GM19328 (cell line): ENCODE measurements at regions not wholly inside any gene's neighbourhood (a gene's known extent, or its start where the extent isn't known, plus 50 kb on each side); places are given as distances from the start of the nearest gene placed in this dataset.

Source experiments
- ATAC-seq: cut with Tn5 transposase; IDR thresholded peaks from one replicate; pipeline ENCODE4 v1.9.1; 2021; ENCODE audit warnings: mild to moderate bottlenecking, moderate library complexity; ENCODE audit not compliant: unreplicated experiment

DNA sequence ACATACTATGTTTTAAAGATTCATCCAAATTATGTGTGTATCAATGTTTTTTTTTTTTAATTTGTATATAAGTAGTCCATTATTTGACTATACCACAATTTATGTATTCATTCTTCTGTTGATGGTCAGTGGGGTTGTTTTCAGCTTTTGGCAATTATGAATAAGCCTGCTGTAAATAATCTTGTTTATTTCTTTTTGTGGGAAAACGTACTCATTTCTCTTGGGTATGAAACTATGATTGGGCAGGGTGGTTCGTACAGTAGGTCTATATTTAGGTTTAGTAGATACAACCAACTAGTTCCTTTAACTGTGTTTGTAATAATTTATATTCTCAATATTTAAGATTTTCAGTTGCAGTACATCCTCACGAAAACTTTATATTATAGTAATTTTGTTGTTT is 329.2 kb downstream of the LPIN1 start:
- no peak for ATAC-seq

DNA sequence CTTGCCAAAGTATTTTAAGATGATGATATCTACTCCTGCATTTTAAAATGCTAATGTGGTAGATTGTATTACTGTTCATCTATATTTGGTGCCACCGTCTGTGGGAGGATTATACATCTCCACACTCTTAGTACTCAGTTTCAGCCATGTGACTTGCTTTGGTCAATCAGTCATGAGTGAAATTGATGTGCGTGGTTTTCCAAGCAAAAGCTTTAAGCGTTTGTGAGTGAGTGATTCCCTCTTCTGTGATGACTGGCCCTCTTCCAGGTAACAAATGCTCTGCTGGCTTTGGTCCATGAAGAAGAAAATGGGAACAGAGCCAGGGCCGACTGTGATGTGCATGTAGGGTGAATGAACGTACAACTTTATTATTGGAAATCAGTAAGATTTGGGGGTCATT is 330.4 kb downstream of the LPIN1 start:
- no peak for ATAC-seq

DNA sequence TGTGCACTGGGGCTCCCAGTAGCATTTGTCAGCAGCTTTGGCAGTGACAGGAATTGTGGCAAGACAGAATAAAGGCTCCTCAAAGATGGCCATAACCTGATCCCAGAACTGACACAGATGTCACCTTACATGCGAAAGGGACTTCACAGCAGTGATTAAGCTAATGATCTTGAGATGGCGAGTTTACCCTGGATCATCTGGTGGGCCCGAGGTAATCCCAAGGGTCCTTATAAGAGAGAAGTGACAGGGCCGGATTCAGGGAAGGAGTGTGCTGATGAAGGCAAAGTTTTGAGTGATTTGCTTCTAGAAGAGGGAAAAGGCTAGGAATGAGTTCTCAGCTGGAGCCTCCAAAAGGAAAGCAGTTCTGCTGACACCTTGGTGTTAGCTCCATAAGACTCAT is 333.9 kb downstream of the LPIN1 start:
- ATAC-seq: no peak

DNA sequence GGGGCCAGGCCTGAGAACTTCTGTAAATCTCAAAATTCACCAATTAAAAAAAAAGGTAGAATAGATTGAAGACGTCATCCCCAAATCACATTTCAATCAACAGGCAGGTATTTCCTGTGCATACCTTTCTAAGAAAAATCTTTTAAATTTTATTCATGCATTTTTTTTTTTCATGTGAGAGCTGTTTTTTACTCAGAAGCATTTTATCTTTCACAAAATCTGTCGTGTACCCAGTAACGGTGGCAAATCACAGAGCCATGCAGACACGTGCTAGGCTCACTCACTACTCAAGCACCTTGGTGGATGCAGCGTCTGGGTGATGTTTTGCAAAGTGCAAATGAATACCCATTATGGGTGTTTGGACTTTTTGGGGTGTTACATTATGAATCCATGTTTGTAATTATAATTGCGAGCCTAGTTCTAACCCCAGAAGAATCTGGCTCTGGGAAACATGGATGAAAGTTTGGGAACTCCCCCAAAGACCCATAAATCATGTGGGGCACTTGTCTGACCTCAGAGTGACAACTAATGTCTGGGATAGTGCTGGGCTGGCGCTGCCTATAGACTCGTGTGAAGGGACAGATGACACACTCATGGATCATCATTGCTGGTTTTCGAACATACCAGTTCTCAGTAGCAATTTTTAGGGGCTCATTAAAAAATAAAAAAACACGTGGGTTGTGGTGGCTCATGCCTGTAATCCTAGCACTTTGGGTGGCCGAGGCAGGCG is 335.2 kb downstream of the LPIN1 start:
- ATAC-seq: no peak

DNA sequence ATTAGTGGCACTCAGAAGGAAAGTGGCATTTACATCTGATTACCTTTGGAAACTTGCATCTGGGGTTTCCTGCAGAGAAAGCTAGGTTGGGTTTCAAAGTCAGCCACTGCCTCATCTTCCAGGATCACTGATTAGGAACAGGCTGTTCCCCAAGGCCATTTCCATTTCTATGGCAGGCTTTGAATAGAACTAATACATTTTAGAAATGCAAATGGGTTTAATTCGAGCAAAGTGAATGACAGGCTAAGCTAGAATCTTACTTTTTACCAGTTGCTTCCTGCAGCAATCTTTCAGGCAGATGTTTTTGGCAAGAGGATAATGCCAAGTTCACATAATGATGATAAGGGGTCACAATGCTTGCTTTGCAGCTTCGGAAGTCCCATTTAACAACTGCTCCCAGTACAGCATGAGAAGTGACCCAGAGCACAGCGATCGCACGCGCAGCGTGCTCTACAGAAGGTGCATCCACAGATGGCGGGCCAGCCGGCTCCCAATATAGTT is 336.7 kb downstream of the LPIN1 start:
- ATAC-seq: no peak

DNA sequence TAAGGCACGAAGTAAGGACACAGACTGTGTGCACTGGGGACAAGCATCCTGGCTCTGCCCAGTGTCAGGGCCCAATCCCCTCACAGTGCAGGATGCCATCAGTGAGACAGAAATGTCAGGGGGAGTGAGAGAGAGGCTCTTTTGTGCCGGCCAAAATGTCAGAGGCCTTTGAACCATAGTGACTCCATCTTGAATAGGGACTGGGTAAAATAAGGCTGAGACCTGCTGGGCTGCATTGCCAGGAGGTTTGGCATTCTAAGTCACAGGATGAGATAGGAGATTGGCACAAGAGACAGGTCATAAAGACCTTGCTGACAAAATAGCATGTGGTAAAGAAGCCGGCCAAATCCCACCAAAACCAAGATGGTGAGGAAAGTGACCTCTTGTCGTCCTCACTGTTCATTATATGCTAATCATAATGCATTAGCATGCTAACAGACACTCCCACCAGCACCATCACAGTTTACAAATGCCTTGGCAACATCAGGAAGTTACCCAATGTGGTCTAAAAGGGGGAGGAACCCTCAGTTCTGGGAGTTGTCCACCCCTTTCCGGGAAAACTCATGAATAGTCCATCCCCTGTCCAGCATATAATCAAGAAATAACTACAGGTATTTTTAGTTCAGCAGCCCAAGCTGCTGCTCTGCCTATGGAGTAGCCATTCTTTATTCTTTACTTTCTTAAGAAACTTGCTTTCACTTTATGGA is 337.4 kb downstream of the LPIN1 start:
- no peak for ATAC-seq

DNA sequence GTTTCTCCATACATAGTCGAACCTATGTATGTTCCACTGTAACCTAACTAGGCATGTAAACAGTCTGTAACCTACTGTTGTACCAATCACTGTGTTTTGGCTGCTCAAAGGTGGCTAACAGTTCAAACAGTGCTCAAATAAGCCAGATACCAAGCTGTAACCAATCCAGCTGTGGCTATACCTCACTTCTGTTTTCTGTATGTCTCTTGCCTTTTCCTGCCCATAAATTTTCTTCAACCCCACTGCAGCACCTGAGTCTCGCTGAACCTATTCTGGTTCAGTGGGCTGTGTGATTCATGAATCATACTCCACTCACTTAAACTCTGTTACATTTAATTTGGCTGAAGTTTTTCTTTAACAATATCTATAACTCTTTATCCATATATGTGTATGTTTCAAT is 340.7 kb downstream of the LPIN1 start:
- ATAC-seq: no peak

DNA sequence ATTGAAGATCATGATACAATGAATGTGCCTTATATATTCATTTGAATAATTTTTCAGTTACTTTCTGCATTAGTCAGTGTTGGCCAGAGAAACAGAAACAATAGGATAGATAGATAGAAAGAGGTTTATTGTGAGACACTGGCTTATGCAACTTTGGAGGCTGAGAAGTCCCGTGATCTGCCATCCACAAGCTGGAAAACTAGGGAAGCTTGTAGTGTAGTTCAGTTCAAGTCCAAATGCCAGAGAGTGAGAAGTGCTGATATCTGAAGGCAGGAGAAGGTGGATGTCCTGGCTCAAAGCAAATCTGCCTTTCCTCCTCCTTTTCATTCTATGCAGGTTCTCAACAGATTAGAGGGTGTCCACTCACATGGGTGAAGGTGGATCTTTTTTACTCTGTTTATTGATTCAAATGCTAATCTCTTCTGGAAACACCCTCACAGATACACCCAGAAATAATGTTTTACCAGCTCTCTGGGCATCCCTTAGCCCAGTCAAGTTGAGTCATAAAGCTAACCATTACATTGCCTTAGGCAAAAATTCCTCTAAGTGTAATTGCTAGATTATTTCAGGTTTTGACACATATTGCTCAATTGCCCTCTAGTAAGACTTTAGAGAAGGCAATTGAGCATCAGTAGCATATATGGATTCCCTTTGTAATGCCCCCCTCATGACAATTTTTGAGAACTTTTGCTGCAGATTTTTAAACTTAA is 341.4 kb downstream of the LPIN1 start:
- no peak for ATAC-seq

DNA sequence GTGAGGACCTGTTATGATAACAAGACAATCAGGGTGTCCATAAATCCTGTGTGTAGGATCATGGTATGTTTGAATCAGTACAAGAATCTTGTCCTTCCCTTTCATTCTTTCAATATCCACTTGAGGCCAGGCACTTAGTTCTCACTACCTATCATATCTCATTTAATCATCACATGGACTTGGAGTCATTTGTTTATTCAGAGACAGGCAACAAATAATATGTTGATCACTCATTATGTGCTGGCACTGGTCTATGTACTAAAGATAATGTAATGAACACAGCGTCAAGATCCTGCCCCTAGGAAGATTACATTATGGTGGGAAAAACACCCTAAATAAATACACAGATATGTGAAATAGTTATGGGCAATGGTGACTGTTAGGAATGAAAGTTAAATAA is 342.6 kb downstream of the LPIN1 start:
- no peak for ATAC-seq

DNA sequence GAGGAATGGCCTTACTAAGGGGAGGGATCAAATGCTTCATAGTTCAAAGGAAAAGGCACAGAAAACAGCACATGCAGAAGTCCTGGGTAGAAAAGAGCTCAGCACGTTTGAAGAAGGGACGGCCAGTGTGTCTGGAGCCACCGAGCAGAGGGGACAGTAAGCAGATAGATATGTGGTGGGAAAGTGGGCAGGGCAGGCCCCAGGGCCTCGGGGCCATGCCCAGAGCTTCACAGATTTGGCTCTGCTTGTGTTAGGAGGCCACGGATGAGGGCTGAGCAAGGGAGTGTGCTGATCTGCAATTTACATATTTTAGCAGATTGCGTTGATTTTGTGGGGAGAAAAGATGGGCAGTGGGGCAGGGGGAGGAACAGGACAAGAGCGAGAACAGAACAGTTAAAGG is 343.1 kb downstream of the LPIN1 start:
- ATAC-seq: no peak

DNA sequence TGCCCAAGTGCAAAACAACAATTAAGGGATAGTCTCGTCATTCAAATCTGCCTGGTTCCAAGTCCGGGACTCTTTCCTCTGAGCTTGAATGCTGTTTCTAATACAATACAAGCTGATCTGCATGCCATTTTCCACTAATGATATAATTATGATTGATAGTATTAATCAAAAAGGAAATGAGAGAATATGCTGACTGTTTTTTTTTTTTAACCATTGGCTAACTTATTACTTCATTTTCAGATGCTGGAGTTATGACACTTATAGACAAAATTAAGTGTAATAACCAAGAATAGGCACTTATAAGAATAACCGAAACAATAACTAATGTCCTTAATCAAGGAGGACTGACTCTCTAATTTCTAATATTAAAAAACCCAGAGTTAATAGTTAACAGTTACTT is 343.6 kb downstream of the LPIN1 start:
- no peak for ATAC-seq

DNA sequence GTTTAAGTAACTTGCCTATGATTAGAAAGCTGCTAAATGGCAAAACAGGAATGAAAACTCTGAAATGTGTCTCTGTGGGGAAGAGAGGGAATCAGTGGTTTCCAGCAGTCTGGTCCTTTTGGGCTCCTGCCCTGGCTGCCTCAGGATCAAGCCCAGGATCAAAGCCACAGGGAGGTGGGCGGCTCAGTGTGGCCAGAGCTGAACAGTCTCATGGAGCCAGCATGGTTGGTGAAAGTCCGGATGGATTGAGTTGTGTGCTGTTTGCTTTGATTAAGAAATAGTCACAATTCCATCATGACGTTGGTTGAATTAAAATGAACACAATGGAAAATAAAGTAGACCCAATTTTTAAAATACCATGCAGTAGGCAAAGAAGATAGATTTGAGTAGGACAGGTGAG is 344.2 kb downstream of the LPIN1 start:
- ATAC-seq: no peak

DNA sequence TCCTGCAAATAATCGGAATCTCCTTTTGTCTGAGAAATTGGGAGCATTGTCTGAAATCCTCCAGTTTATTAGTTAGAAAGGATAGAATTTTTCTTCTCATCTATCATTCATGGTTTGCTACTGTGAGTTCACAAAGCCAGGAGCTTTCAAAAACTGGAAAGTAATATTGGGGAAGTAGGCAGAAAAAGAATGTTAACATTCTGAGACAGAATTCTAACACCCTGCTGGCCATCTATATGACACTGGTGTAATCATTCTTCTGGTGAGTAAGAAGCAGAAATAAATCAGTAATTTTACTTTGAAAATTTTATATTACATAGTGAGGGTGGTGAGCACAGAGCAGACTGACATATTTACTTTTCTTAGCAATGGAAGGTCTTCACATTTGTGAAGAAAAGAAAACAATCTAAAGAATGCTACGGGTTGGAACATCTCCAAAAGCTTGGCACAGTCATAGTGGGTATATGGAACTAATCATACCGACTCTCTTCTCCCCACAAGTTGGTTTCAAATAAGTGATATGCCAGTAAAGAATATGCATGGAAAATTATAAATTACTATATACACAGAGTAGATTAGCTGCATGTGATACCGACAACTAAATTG is 344.9 kb downstream of the LPIN1 start:
- no peak for ATAC-seq

DNA sequence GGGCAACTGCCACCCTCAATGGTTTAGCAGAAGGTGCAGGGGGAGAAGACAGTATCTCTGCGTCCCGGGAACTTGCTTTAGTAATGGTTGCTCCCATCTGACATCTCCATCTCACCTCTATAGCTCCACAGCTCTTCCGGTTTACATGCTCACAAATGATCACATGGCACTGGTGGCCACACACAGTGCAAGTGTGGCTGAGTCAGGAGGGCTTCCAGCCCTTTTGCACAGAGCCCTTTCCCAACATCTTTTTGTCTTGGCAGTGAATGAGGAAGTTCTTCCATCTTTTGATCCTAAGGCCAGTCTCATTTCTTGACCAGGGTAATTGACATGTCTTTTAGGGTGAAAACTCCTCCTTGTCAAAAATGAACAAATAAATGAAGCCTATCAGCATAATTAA is 347.7 kb downstream of the LPIN1 start:
- no peak for ATAC-seq

DNA sequence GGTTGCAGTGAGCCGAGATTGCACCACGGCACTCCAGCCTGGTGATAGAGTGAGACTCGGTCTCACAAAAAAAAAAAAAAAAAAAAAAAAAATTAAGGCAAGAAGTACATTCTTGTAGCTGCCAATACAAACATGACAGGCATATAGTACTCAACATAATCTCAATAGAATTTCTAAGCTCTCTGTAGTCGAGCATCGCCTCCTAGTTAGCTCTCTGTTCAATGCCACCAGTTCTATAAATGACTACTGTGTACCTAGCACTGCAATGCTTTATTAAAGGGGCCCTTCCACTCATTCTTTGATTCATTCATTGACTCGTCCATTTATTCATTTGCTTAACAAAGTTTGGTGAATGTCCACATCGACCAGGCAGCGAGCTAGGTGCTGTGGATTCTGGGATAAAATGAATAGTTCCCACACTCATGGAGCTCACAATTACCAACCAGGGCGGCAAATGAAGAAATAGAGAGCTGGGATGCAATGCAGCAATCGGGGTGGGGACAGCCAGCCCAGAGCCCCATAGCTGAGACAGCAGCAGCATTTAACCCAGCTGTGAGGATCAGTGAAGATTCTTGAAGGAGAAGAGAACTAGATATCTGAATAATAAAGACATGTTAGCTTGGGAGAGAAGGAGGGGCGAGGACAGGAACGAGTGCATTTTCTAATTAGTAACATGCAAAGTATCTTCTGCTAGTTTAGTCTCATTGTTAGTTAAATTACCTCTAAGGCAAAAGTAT is 349.8 kb downstream of the LPIN1 start:
- no peak for ATAC-seq

DNA sequence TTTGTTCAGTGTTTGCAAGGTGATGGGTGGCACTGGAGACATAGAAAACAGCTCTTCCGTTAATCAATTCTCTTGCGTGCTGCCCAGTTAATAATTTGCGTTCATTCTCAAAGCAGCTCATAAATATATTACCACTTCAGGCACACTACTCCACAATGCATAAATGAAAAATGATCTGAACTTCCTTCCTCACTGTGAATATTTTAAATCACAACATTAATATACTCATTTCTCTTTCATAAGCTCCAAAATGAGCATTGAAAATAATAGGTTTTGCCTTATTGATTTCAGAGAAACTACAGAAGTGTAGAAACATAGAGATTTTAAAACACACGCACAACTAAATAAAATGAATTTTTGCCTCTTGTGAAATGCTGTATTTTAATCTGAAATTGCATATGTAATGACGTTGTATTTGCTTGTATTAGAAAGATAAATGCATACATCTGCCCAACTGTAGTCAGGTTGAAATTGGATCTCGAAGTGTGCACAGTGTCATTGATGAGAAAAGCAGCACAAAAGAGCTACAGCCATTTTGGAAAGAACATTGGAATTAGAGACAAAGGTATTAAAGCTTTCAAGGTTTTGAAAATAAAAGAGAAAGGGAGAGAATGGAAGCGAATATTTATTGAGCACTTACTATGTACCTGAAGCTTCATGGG is 350.5 kb downstream of the LPIN1 start:
- no peak for ATAC-seq

DNA sequence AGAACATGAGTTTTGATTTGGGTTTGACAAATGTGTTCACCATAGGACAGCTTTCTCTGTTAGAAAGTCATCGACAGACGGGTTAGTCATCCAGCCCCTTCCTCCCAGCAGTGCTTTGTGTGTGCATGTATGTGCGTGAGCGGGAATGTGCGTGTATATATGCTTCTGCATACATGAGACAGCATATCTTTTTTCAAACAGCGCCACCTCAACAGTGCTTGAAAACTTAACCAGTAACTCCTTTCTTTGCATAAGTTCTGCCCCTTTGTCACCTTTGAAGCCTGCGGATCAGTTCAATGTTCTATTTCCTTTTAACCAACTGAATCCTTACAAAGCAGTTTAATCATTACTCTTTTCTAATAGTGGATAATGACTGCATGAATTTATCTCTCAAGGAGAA is 351.4 kb downstream of the LPIN1 start:
- no peak for ATAC-seq

DNA sequence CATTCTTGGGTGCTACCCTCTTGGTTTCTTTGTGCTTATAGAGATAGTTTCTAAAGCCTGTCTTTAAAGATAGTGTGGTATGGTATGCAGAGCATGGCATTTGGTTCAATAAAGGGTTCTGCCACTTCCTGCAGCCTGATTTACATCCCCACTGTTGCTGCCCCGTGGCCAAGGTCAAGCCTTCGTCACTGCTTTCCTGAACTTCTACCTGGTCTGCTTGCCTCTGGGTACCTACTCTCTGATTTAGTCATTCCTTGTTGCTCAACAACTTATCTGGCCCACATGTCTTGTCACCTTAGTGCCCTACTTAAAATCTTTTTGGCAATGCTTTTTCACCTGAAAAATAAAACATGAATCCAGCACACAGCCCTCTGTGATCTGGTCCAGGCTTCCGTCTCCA is 352.9 kb downstream of the LPIN1 start:
- no peak for ATAC-seq

DNA sequence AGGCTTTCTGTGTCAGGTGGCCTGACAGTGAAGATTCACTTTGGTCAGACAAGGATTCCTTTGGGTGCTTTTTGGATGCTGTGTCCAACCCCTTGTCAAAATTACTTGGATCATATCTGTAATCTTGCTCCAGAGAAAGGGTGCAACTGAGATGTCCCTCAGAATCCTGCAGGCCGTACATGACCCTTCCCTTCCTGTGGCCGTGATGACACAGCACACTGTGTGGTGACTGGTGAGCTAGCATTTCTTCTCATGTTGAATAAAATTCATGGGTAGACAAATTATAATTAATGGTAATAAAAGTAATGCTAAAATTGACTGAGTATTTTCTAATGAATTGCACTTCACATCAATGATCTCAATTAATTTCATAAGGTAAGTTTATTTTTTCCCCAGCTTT is 356.2 kb downstream of the LPIN1 start:
- ATAC-seq: no peak

DNA sequence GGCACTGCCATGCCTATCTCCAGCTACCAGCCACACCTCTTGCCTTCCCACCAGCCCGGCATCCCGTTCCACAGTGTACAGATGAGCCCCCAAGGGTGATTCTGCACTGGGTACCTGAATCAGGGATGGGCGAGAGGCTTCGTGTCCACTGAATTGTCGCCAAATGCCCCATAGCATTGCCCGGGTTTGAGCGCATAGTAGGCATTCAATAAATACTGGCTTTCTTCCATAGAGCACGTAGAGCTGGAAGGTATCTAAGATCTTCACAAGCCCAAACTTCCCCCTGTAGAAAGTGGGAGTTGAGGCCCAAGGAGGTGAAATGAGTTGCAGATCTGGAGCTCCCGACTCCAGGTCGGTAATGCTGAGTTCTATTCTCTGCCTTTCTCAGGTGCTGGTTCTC is 358.7 kb downstream of the LPIN1 start:
- ATAC-seq: no peak
